ENCODE measurements at regions not wholly inside any gene's neighbourhood (a gene's known extent, or its start where the extent isn't known, plus 50 kb on each side); places are given as distances from the start of the nearest gene placed in this dataset.
"Not testable (repeated sequence)": the region's sequence is repeated elsewhere in the genome, so short reads cannot be mapped to it uniquely, and the experiment has no call there.

- no peak for DNase-seq (ENCODE audit: low read depth)
Measured at GRCh38 chr22:22716136-22716665, 71.8 kb downstream of the GGTLC2 start.

- no peak for DNase-seq (ENCODE audit: low read depth)
Measured at GRCh38 chr22:22717664-22718063, 73.2 kb downstream of the GGTLC2 start.

GRCh38 chr22:22720201-22720723, 75.8 kb downstream of the GGTLC2 start:
- DNase-seq (ENCODE audit: low read depth) = no peak

GRCh38 chr22:22720724-22721261, 76.4 kb downstream of the GGTLC2 start:
- no peak for DNase-seq (ENCODE audit: low read depth)

- DNase-seq (ENCODE audit: low read depth) = peak; percentile 36
Measured at GRCh38 chr22:22721681-22722354, 77.4 kb downstream of the GGTLC2 start.

GRCh38 chr22:22728382-22728781, 84.0 kb downstream of the GGTLC2 start:
- no peak for DNase-seq (ENCODE audit: low read depth)

GRCh38 chr22:22730655-22731373, 86.4 kb downstream of the GGTLC2 start:
- no peak for DNase-seq (ENCODE audit: low read depth)

GRCh38 chr22:22731374-22731676, 86.9 kb downstream of the GGTLC2 start:
- no peak for DNase-seq (ENCODE audit: low read depth)

GRCh38 chr22:22733006-22733405, 88.6 kb downstream of the GGTLC2 start:
- DNase-seq (ENCODE audit: low read depth) = not testable (repeated sequence)

GRCh38 chr22:22733881-22734373, 89.5 kb downstream of the GGTLC2 start:
- no peak for DNase-seq (ENCODE audit: low read depth)

- not testable (repeated sequence) for DNase-seq (ENCODE audit: low read depth)
Measured at GRCh38 chr22:22734395-22735272, 90.2 kb downstream of the GGTLC2 start.

- DNase-seq (ENCODE audit: low read depth) = not testable (repeated sequence)
Measured at GRCh38 chr22:22735276-22735675, 90.9 kb downstream of the GGTLC2 start.

- no peak for DNase-seq (ENCODE audit: low read depth)
Measured at GRCh38 chr22:22735695-22736611, 91.5 kb downstream of the GGTLC2 start.

GRCh38 chr22:22737590-22737989, 93.2 kb downstream of the GGTLC2 start:
- DNase-seq (ENCODE audit: low read depth) = no peak

GRCh38 chr22:22738959-22739585, 94.7 kb downstream of the GGTLC2 start:
- DNase-seq (ENCODE audit: low read depth) = no peak

GRCh38 chr22:22740560-22741276, 96.3 kb downstream of the GGTLC2 start:
- DNase-seq (ENCODE audit: low read depth) = no peak

GRCh38 chr22:22741843-22742242, 97.4 kb downstream of the GGTLC2 start:
- no peak for DNase-seq (ENCODE audit: low read depth)

- no peak for DNase-seq (ENCODE audit: low read depth)
Measured at GRCh38 chr22:22742641-22743040, 98.2 kb downstream of the GGTLC2 start.

GRCh38 chr22:22743128-22743760, 98.8 kb downstream of the GGTLC2 start:
- no peak for DNase-seq (ENCODE audit: low read depth)

Measured in stimulated activated CD8-positive, alpha-beta memory T cell treated with anti-CD3 and anti-CD28 coated beads, Interleukin-15, amount 100 ng/mL, for 24 hours (primary cell).